Upper lobe of right lung (tissue), 1 donor: ENCODE measurements at regions not wholly inside any gene's neighbourhood (a gene's known extent, or its start where the extent isn't known, plus 50 kb on each side); places are given as distances from the start of the nearest gene placed in this dataset.

Experiments
- ATAC-seq: fragments of 200-7000 bp; cut with Tn5 transposase; one replicate; pipeline ENCODE4 v1.9.1; 2020; ENCODE audit warnings: mild to moderate bottlenecking, moderate library complexity
- DNase-seq: peaks from one replicate; pipeline ENCODE4 v3.0.0-alpha.2; 2020
- H3K27ac ChIP-seq: fragments of 200-600 bp; one replicate; pipeline ENCODE4 v1.8.0; 2022
- H3K27me3 ChIP-seq: fragments of 200-600 bp; one replicate; pipeline ENCODE4 v1.8.0; 2022; ENCODE audit warnings: mild to moderate bottlenecking
- H3K36me3 ChIP-seq: fragments of 200-600 bp; one replicate; pipeline ENCODE4 v1.8.0; 2022
- H3K4me1 ChIP-seq: fragments of 200-600 bp; one replicate; pipeline ENCODE4 v1.8.0; 2022
- H3K4me3 ChIP-seq: fragments of 200-600 bp; one replicate; pipeline ENCODE4 v1.8.0; 2022; ENCODE audit warnings: mild to moderate bottlenecking
- H3K9me3 ChIP-seq: fragments of 200-600 bp; one replicate; pipeline ENCODE4 v1.8.0; 2022
- intact Hi-C: fragments of 100-400 bp; cut with DNase I; formaldehyde crosslinking; loops from one replicate; pipeline ENCODE4 v1.11.0; 2022
- TF ChIP-seq, protein P1 (sequence below): fragments of 200-600 bp; IDR thresholded peaks from one replicate; pipeline ENCODE4 v1.8.0; 2022; ENCODE audit warnings: antibody characterized with exemption
- donor health status: DM: no; HTN: yes; CAD: no; lungs with severe emphysema.

DNA sequence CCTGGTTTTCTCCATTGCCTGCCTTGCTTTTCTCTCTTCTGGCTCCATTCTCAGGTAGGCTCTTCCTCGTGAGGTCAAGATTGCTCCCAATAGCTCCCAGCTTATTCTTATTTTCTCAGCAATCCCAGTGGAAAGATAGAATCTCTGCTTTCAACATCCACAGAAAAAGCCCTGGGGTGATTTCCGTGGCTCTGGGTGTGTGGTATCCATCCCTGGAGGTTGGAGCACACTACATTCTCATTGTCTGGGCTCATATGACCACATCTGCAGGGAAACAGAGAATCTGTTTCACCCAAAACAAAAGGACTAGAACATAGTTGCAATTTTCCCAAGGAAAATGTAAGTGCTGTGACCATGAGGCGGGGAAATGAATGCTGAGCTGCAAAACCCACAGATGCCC is 236.0 kb downstream of the TENT4A start:
- Histone ChIP-seq H3K36me3 (no peaks in the 10 kb centered on the region), H3K9me3 (no peaks in the 10 kb centered on the region), H3K27ac (no peak overlapping the region), H3K27me3 (no peaks in the 10 kb centered on the region), H3K4me1 (no peaks in the 10 kb centered on the region), H3K4me3 (no peak overlapping the region)
- no peak for DNase-seq
- intact Hi-C loops = no loop called here
- no peak for ATAC-seq
- TF ChIP-seq, protein P1, sequence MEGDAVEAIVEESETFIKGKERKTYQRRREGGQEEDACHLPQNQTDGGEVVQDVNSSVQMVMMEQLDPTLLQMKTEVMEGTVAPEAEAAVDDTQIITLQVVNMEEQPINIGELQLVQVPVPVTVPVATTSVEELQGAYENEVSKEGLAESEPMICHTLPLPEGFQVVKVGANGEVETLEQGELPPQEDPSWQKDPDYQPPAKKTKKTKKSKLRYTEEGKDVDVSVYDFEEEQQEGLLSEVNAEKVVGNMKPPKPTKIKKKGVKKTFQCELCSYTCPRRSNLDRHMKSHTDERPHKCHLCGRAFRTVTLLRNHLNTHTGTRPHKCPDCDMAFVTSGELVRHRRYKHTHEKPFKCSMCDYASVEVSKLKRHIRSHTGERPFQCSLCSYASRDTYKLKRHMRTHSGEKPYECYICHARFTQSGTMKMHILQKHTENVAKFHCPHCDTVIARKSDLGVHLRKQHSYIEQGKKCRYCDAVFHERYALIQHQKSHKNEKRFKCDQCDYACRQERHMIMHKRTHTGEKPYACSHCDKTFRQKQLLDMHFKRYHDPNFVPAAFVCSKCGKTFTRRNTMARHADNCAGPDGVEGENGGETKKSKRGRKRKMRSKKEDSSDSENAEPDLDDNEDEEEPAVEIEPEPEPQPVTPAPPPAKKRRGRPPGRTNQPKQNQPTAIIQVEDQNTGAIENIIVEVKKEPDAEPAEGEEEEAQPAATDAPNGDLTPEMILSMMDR = no peak

DNA sequence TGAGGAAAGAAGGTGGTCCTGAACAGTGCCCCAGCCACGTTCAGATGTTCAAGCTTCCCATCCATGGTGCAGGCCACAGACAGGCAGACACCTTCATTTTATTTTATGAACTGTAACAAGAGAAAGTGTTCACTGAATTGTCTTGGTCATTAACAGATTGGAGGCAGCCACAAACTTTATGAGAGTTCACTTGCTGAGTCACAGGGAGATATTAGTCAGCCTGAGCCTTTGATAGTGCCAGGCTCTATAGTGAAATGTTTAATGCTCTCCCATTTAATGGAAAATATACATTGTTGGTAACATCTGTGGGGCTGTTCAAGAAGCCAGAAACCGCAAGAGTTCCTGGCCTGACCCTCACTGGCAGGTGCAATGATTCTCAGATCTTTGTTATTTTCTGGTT is 237.0 kb downstream of the TENT4A start:
- H3K4me1 ChIP-seq = no peaks in the 10 kb centered on the region
- H3K27me3 ChIP-seq = no peaks in the 10 kb centered on the region
- ATAC-seq (no peak), DNase-seq (no peak)
- no peaks in the 10 kb centered on the region for H3K36me3 ChIP-seq
- intact Hi-C loops = no loop called here
- no peak overlapping the region for H3K4me3 ChIP-seq
- TF ChIP-seq, protein P1 = no peak
- H3K27ac ChIP-seq = no peak overlapping the region
- H3K9me3 ChIP-seq = no peaks in the 10 kb centered on the region

DNA sequence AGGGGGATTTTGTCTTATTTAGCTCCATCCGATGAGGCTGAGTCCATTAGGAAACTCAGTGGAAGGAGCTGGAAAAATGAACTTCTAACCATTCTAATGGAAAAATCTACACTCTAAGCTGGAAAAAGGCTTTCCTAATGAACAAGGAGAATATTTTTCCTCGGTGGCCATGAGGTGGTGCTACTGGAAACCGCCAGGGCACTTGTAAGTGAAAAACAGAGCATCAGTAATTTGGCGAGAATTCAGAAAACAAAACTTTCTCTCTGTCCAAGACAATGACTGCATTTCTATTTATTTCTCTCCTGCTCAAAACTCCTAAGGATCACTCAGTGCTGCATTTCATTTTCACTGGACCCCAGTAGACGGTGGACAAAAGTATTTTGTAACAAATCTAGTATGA is 237.6 kb downstream of the TENT4A start:
- DNase-seq (no peak), ATAC-seq (no peak)
- Histone ChIP-seq H3K9me3 (no peaks in the 10 kb centered on the region), H3K27me3 (no peaks in the 10 kb centered on the region), H3K36me3 (no peaks in the 10 kb centered on the region), H3K27ac (no peak overlapping the region), H3K4me1 (no peaks in the 10 kb centered on the region), H3K4me3 (no peak overlapping the region)
- TF ChIP-seq, protein P1 = no peak
- intact Hi-C loops = no loop called here

DNA sequence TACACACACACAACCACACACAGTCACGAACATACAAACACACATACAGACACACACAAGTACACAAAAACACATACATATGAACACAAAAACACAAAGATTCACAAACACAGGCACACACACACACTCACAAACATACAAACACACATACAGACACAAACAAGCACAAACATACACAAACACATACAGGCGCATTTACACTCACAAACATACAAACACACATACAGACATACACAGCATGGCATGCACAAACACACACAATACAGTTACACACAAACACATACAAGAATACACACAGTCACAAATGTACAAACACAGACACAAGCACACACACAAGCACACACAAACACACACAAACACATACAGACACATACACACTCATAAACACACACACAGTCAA is 247.9 kb downstream of the TENT4A start:
- Histone ChIP-seq H3K27ac (no peak overlapping the region), H3K27me3 (no peaks in the 10 kb centered on the region), H3K36me3 (no peaks in the 10 kb centered on the region), H3K4me3 (no peak overlapping the region), H3K4me1 (no peaks in the 10 kb centered on the region), H3K9me3 (no peaks in the 10 kb centered on the region)
- ATAC-seq = no peak
- no peak for DNase-seq
- intact Hi-C loops = no loop called here
- TF ChIP-seq, protein P1 = no peak

DNA sequence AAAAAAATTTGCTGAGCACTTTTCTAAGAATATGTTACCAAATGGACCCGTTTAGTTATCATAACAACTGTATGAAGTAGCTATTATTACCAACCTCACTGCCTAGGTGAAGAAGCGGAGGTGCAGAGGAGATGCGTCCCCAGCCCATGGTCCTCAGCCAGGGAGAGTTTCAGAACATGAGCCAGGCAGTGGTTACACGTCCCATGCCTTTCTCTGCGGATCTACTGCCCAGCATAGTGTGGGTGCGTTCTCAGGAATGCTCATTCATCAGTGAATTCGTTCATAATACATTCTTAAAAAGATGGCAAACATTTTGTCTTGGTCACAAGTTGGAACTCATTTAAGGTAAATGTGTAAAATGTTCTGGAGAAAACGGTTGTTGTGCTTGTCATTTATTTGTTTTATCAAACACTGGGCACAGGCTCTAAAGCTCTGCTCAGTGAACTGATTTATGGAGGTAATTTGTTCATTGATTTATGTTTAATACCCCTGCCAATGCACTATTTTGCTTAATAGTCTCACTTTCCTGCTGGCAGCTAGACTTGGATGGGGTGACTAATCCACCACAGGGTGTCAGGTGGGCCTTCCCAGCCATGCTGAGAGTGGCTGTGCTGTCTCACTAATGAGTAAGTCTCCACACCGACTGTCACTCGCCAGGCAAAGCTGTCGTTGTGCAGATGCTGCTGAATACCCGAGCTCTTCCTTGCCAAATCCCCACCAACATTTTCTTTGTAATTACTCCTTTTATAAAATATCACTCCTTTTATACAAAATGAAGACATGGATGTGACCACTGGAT is 248.8 kb downstream of the TENT4A start:
- TF ChIP-seq, protein P1 = no peak
- DNase-seq (no peak), ATAC-seq (no peak)
- no peaks in the 10 kb centered on the region for H3K4me1 ChIP-seq
- no peak overlapping the region for H3K27ac ChIP-seq
- H3K9me3 ChIP-seq = no peaks in the 10 kb centered on the region
- no peaks in the 10 kb centered on the region for H3K36me3 ChIP-seq
- intact Hi-C loops = no loop called here
- H3K4me3 ChIP-seq = no peak overlapping the region
- no peaks in the 10 kb centered on the region for H3K27me3 ChIP-seq

DNA sequence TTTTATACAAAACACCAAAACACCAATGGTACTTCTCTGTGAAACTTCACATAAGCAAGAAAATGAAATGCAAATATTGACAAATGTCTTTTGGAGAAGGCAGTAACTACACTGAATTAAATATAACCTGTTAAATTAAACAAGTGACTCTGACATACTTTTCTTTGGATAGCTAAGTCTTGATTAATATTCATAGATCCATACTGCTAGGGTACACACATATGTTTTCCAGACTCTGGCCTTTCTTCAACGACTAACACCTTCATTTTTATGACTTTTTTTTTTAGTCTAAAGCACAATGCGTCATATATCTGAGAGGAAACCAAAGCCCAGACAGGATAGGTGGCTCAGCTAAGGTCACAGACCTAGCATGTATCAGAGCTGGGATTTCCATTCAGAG is 263.7 kb downstream of the TENT4A start:
- H3K27ac ChIP-seq = no peak overlapping the region
- TF ChIP-seq, protein P1 = no peak
- DNase-seq (no peak), ATAC-seq (no peak)
- H3K4me1 ChIP-seq = no peaks in the 10 kb centered on the region
- H3K36me3 ChIP-seq = no peaks in the 10 kb centered on the region
- intact Hi-C loops = no loop called here
- no peaks in the 10 kb centered on the region for H3K27me3 ChIP-seq
- no peak overlapping the region for H3K4me3 ChIP-seq
- H3K9me3 ChIP-seq = no peaks in the 10 kb centered on the region
